H1 (cell line): ENCODE measurements at regions not wholly inside any gene's neighbourhood (a gene's known extent, or its start where the extent isn't known, plus 50 kb on each side); places are given as distances from the start of the nearest gene placed in this dataset.

Source experiments
- CTCF ChIA-PET: fragments of 300-600 bp; sonication (Branson Sonifier 250); formaldehyde crosslinking; loops from one replicate; lab custom pipeline; 2021; ENCODE audit not compliant: partially characterized antibody; lab: Charles Lee
- POLR2A ChIA-PET: fragments of 300-600 bp; sonication (Branson Sonifier 250); formaldehyde crosslinking; loops from one replicate; lab custom pipeline; 2021; ENCODE audit warnings: inconsistent platforms; ENCODE audit not compliant: partially characterized antibody; lab: Charles Lee
- DNase-seq, 2 experiments: peaks; one replicate each; pipeline versions ENCODE4 v3.0.0 to v3.0.0-alpha.2; 2010 to 2022; ENCODE audit warnings: low spot score in 2 of 2, low read depth in 1 of 2, mixed read lengths in 1 of 2
- FAIRE-seq: peaks from 2 replicates; lab custom pipeline; 2011; peaks lifted over from hg19 to GRCh38; lab: Jason Lieb, UNC
- H2AFZ ChIP-seq: 2 replicates; pipeline ENCODE4 v1.8.1; 2012; ENCODE audit warnings: low read length, inconsistent platforms
- H2AK5ac ChIP-seq: 2 replicates; pipeline ENCODE4 v1.6.1; 2013; ENCODE audit warnings: low read depth, low read length
- H2BK120ac ChIP-seq: replicated peaks from 2 replicates; pipeline ENCODE3; 2013; ENCODE audit warnings: low read depth, low read length, inconsistent platforms
- H2BK12ac ChIP-seq: 2 replicates; pipeline ENCODE4 v1.6.1; 2013; ENCODE audit warnings: low read depth, low read length
- H2BK15ac ChIP-seq: 2 replicates; pipeline ENCODE4 v1.6.1; 2013; ENCODE audit warnings: low read length
- H2BK20ac ChIP-seq: 2 replicates; pipeline ENCODE4 v1.6.1; 2013; ENCODE audit warnings: low read length
- H2BK5ac ChIP-seq: 2 replicates; pipeline ENCODE4 v1.6.1; 2013; ENCODE audit warnings: low read depth, low read length
- H3K14ac ChIP-seq: 2 replicates; pipeline ENCODE4 v1.6.1; 2013; ENCODE audit warnings: inconsistent platforms; ENCODE audit not compliant: insufficient read length
- H3K18ac ChIP-seq: 2 replicates; pipeline ENCODE4 v1.6.1; 2013; ENCODE audit warnings: low read length; ENCODE audit errors: extremely low read depth
- H3K23ac ChIP-seq: 2 replicates; pipeline ENCODE4 v1.6.1; 2013; ENCODE audit warnings: inconsistent platforms; ENCODE audit not compliant: insufficient read length
- H3K23me2 ChIP-seq: 2 replicates; pipeline ENCODE4 v1.6.1; 2013; ENCODE audit warnings: low read depth, low read length
- H3K27ac ChIP-seq: 2 replicates; pipeline ENCODE4 v1.6.1; 2011; ENCODE audit warnings: low read depth, low read length, inconsistent platforms
- H3K27me3 ChIP-seq, 4 experiments: replicated peaks in 1 of 4; 1 replicate in 1 of 4; 2 replicates in 3 of 4; pipeline versions ENCODE4 v1.6.1 to v1.8.1; 2011 to 2013; ENCODE audit warnings: low read length in 3 of 4, mild to moderate bottlenecking in 3 of 4, inconsistent platforms in 2 of 4, mixed read lengths in 2 of 4, moderate library complexity in 1 of 4; ENCODE audit not compliant: control insufficient read depth in 3 of 4, insufficient read depth in 3 of 4; ENCODE audit errors: extremely low read depth in 1 of 4
- H3K36me3 ChIP-seq, 4 experiments: 2 replicates each; pipeline versions ENCODE4 v1.6.1 to v1.8.1; 2011 to 2013; ENCODE audit warnings: mild to moderate bottlenecking in 4 of 4, low read length in 3 of 4, moderate library complexity in 2 of 4, control low read depth in 1 of 4, inconsistent platforms in 1 of 4; ENCODE audit not compliant: insufficient read depth in 4 of 4, control insufficient read depth in 2 of 4
- H3K4ac ChIP-seq: replicated peaks from 2 replicates; pipeline ENCODE3; 2013; ENCODE audit warnings: low read length, low read depth, mixed read lengths, inconsistent platforms; ENCODE audit not compliant: insufficient read length
- H3K4me1 ChIP-seq, 4 experiments: replicated peaks in 1 of 4; 1 replicate in 1 of 4; 2 replicates in 3 of 4; pipeline versions ENCODE4 v1.6.1 to v1.8.1; 2011 to 2013; ENCODE audit warnings: low read length in 3 of 4, inconsistent platforms in 2 of 4, mixed read lengths in 1 of 4; ENCODE audit not compliant: insufficient read depth in 4 of 4, control insufficient read depth in 3 of 4
- H3K4me2 ChIP-seq, 2 experiments: 2 replicates each; pipeline versions ENCODE4 v1.6.1 to v1.8.1; 2011 to 2013; ENCODE audit warnings: low read depth in 2 of 2, low read length in 2 of 2, control low read depth in 1 of 2, inconsistent platforms in 1 of 2, mild to moderate bottlenecking in 1 of 2; ENCODE audit not compliant: insufficient read depth in 1 of 2
- H3K4me3 ChIP-seq, 4 experiments: fragments of 200-600, 300-600 bp in 1 of 4; sonication (generic), shearing (Covaris generic), sonication (Bioruptor Twin) in 1 of 4; 2 replicates each; pipeline versions ENCODE4 v1.5.1 to v1.8.1; 2011 to 2016; ENCODE audit warnings: low read length in 4 of 4, low read depth in 3 of 4, control low read depth in 2 of 4, inconsistent platforms in 2 of 4, mild to moderate bottlenecking in 2 of 4, mixed read lengths in 1 of 4, moderate library complexity in 1 of 4; ENCODE audit not compliant: insufficient read depth in 2 of 4; ENCODE audit errors: extremely low read depth in 1 of 4
- H3K56ac ChIP-seq: replicated peaks from 2 replicates; pipeline ENCODE3; 2013; ENCODE audit warnings: low read depth, mild to moderate bottlenecking, mixed read lengths, low read length, inconsistent platforms; ENCODE audit not compliant: insufficient read length
- H3K79me1 ChIP-seq: 2 replicates; pipeline ENCODE4 v1.6.1; 2013; ENCODE audit warnings: low read depth, low read length, control low read depth
- H3K79me2 ChIP-seq, 2 experiments: 2 replicates each; pipeline versions ENCODE4 v1.6.1 to v1.8.1; 2012 to 2013; ENCODE audit warnings: low read length in 2 of 2, mild to moderate bottlenecking in 2 of 2, inconsistent platforms in 1 of 2; ENCODE audit not compliant: insufficient read depth in 2 of 2, control insufficient read depth in 1 of 2
- H3K9ac ChIP-seq, 4 experiments: replicated peaks in 1 of 4; 1 replicate in 1 of 4; 2 replicates in 3 of 4; pipeline versions ENCODE4 v1.6.1 to v1.8.1; 2011 to 2013; ENCODE audit warnings: low read depth in 3 of 4, low read length in 3 of 4, control low read depth in 2 of 4, mild to moderate bottlenecking in 2 of 4, moderate library complexity in 2 of 4, inconsistent platforms in 1 of 4; ENCODE audit errors: extremely low read depth in 1 of 4
- H3K9me3 ChIP-seq, 2 experiments: 2 replicates each; pipeline versions ENCODE4 v1.6.1 to v1.8.1; 2012 to 2013; ENCODE audit warnings: mild to moderate bottlenecking in 2 of 2, moderate library complexity in 2 of 2, control low read depth in 1 of 2, inconsistent platforms in 1 of 2, low read depth in 1 of 2, low read length in 1 of 2, mixed read lengths in 1 of 2; ENCODE audit not compliant: insufficient read depth in 2 of 2
- H4K20me1 ChIP-seq, 2 experiments: replicated peaks in 1 of 2; 2 replicates each; pipeline versions ENCODE3 to v1.8.1; 2011 to 2013; ENCODE audit warnings: inconsistent platforms in 2 of 2, low read length in 2 of 2, mild to moderate bottlenecking in 1 of 2; ENCODE audit not compliant: insufficient read depth in 2 of 2, control insufficient read depth in 1 of 2
- H4K5ac ChIP-seq: 2 replicates; pipeline ENCODE4 v1.6.1; 2013; ENCODE audit warnings: low read length, low read depth, mixed read lengths, inconsistent platforms; ENCODE audit not compliant: insufficient read length
- H4K8ac ChIP-seq: 2 replicates; pipeline ENCODE4 v1.8.0; 2013; ENCODE audit warnings: mild to moderate bottlenecking, moderate library complexity, low read length, inconsistent platforms; ENCODE audit not compliant: insufficient read depth; ENCODE audit errors: extremely low read depth
- H4K91ac ChIP-seq: replicated peaks from 2 replicates; pipeline ENCODE3; 2013; ENCODE audit warnings: low read length, mixed read lengths, inconsistent platforms; ENCODE audit not compliant: insufficient read length
- CBX8 ChIP-seq: fragments of 300-800, 300-1000 bp; sonication (generic); IDR thresholded peaks from 2 replicates; pipeline ENCODE4 v1.7.1; 2016; ENCODE audit warnings: low read depth, low read length, borderline replicate concordance
- CTCF ChIP-seq, 3 experiments: IDR thresholded peaks; 1 replicate in 2 of 3; 2 replicates in 1 of 3; pipeline versions ENCODE4 v1.5.1 to v1.6.1; 2011; ENCODE audit warnings: low read length in 3 of 3, mild to moderate bottlenecking in 3 of 3, inconsistent platforms in 2 of 3, low read depth in 1 of 3, moderate library complexity in 1 of 3; ENCODE audit not compliant: insufficient read depth in 1 of 3; ENCODE audit errors: control extremely low read depth in 1 of 3
- EP300 ChIP-seq, 2 experiments: IDR thresholded peaks; 1 replicate in 1 of 2; 2 replicates in 1 of 2; pipeline ENCODE4 v1.6.1; 2011 to 2012; ENCODE audit warnings: low read depth in 2 of 2, low read length in 2 of 2, mild to moderate bottlenecking in 2 of 2, borderline replicate concordance in 1 of 2, inconsistent platforms in 1 of 2, moderate library complexity in 1 of 2
- FOSL1 ChIP-seq: IDR thresholded peaks from 2 replicates; pipeline ENCODE4 v1.6.1; 2011; ENCODE audit warnings: mild to moderate bottlenecking, low read depth, low read length, moderate library complexity; ENCODE audit not compliant: insufficient read depth
- NANOG ChIP-seq: IDR thresholded peaks from 2 replicates; pipeline ENCODE4 v1.6.1; 2011; ENCODE audit warnings: low read length, low read depth, mild to moderate bottlenecking, inconsistent platforms; ENCODE audit not compliant: insufficient read depth, poor library complexity, severe bottlenecking
- PHF8 ChIP-seq: fragments of 200-600 bp; sonication (generic); conservative IDR thresholded peaks from 2 replicates; pipeline ENCODE4 v1.7.1; 2012; ENCODE audit warnings: low read depth, mild to moderate bottlenecking, inconsistent platforms, low read length, moderate library complexity
- POLR2A ChIP-seq, 2 experiments: IDR thresholded peaks; 1 replicate in 1 of 2; 2 replicates in 1 of 2; pipeline ENCODE4 v1.6.1; 2011; ENCODE audit warnings: low read depth in 2 of 2, low read length in 2 of 2, mild to moderate bottlenecking in 2 of 2; ENCODE audit errors: control extremely low read depth in 1 of 2
- SIRT6 ChIP-seq: IDR thresholded peaks from one replicate; pipeline ENCODE4 v1.7.1; 2012; ENCODE audit warnings: low read length, inconsistent platforms
- SP4 ChIP-seq: IDR thresholded peaks from 2 replicates; pipeline ENCODE4 v1.6.1; 2012; ENCODE audit warnings: low read length, inconsistent platforms
- TAF7 ChIP-seq: optimal IDR thresholded peaks from 2 replicates; pipeline ENCODE3; 2011; ENCODE audit warnings: low read depth, mild to moderate bottlenecking, inconsistent platforms, low read length, moderate library complexity, borderline replicate concordance
- TBP ChIP-seq: IDR thresholded peaks from 2 replicates; pipeline ENCODE4 v1.6.1; 2011; ENCODE audit warnings: low read depth, low read length, improper control_type of control experiment
- WGBS, 2 experiments: shearing (Covaris generic) in 1 of 2; methylation state at CpG; one replicate each; pipeline versions ENCODE4 v1.1.6 to v1.1.7; 2013 to 2015; ENCODE audit warnings: low lambda C conversion rate in 2 of 2, mixed read lengths in 2 of 2, inconsistent platforms in 1 of 2, low coverage in 1 of 2, missing lambda C conversion rate in 1 of 2; ENCODE audit not compliant: insufficient replicate concordance in 2 of 2, insufficient coverage in 1 of 2, insufficient read length in 1 of 2; ENCODE audit errors: extremely low coverage in 1 of 2, missing lambda C conversion rate in 1 of 2; 5-methylcytosine and 5-hydroxymethylcytosine counted together

DNA sequence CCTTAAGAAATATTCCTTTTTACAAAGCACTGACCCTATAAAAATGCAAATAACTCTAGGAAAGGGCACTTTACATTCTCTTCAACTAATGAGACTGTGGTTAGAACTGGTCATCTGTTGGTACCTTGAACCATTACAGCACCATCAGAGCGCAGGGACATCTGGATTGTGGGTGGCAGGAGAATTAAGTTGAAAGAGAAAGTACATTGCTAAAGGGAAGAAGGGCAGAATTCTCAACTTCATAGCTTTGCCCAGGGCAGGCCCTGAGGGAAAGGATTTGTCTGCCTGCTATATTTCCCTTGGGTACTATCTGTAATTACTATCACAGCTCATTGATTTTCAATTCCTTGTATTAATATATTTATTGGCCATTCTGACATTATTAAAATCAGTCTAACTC, 196.8 kb downstream of the KLF12 start:
- H2AK5ac ChIP-seq: no peak overlapping the region
- no peaks in the 10 kb centered on the region for H4K20me1 ChIP-seq
- POLR2A ChIA-PET: no interaction called here
- H3K23ac ChIP-seq: no peak overlapping the region
- no peak overlapping the region for H3K56ac ChIP-seq
- no peak overlapping the region for H3K4me3 ChIP-seq
- no peak overlapping the region for H4K5ac ChIP-seq
- H3K4ac ChIP-seq: no peak overlapping the region
- no peak overlapping the region for H2BK12ac ChIP-seq
- no peak overlapping the region for H4K91ac ChIP-seq
- H3K79me1 ChIP-seq: no peaks in the 10 kb centered on the region
- FAIRE-seq (no peak), DNase-seq (no peak)
- H3K27me3 ChIP-seq: no peaks in the 10 kb centered on the region
- no peak overlapping the region for H3K18ac ChIP-seq
- H3K4me1 ChIP-seq: peaks cover 3 to 13% (median 11%) of the 10 kb centered on the region in 4 experiments; a peak in 5 of 7 replicates
- H3K9me3 ChIP-seq: no peaks in the 10 kb centered on the region
- 84% methylated on average over 1 of the region's 1 CpG; no CpG with 5 or more reads in 1 of the 2 experiments for WGBS, 2 experiments
- H3K23me2 ChIP-seq: no peaks in the 10 kb centered on the region
- H2BK5ac ChIP-seq: no peak overlapping the region
- no peak overlapping the region for H4K8ac ChIP-seq
- H3K9ac ChIP-seq: no peak overlapping the region
- H3K14ac ChIP-seq: no peak overlapping the region
- H3K4me2 ChIP-seq: no peak overlapping the region
- no peak overlapping the region for H2BK20ac ChIP-seq
- H3K27ac ChIP-seq: no peak overlapping the region
- no peaks in the 10 kb centered on the region for H3K36me3 ChIP-seq
- no peak overlapping the region for H2BK15ac ChIP-seq
- no peak overlapping the region for H2AFZ ChIP-seq
- H3K79me2 ChIP-seq: no peaks in the 10 kb centered on the region
- H2BK120ac ChIP-seq: no peak overlapping the region
- CTCF ChIA-PET: interaction anchor here (0.7 to 2.1 kb wide), 2 partner anchors 19 to 31 kb away, joined by 3 to 5 read pairs; no protein-coding TSS in a partner anchor
- TF ChIP-seq SIRT6 (no peak), CTCF (IDR thresholded peaks at IDR 0.05; ENCODE audit: control extremely low read depth in 1 of 3, insufficient read depth in 1 of 3, low read depth in 1 of 3, low read length in 3 of 3) (no peak), POLR2A (IDR thresholded peaks at IDR 0.05; ENCODE audit: control extremely low read depth in 1 of 2, low read depth in 2 of 2, low read length in 2 of 2) (no peak), SP4 (no peak), FOSL1 (no peak), TAF7 (no peak), NANOG (no peak), CBX8 (no peak), EP300 (IDR thresholded peaks at IDR 0.05; ENCODE audit: borderline replicate concordance in 1 of 2, low read depth in 2 of 2, low read length in 2 of 2) (no peak), TBP (no peak), PHF8 (no peak)
